Fibroblast of lung (primary cell): ENCODE measurements at regions not wholly inside any gene's neighbourhood (a gene's known extent, or its start where the extent isn't known, plus 50 kb on each side); places are given as distances from the start of the nearest gene placed in this dataset.

Source experiments
- DNase-seq, 2 donors: peaks; one replicate each; pipeline versions ENCODE4 v3.0.0 to v3.0.0-alpha.2; 2010; ENCODE audit warnings: low read depth in 2 of 2
- H2AFZ ChIP-seq: 2 replicates; pipeline ENCODE4 v1.5.1; 2012; ENCODE audit warnings: low read length, control low read depth, inconsistent platforms
- H3K27ac ChIP-seq: 2 replicates; pipeline ENCODE4 v1.5.1; 2011; ENCODE audit warnings: low read length, control low read depth; ENCODE audit not compliant: insufficient read depth
- H3K27me3 ChIP-seq: 2 replicates; pipeline ENCODE4 v1.5.1; 2011; ENCODE audit warnings: mild to moderate bottlenecking, low read length; ENCODE audit not compliant: control insufficient read depth, insufficient read depth
- H3K36me3 ChIP-seq: 2 replicates; pipeline ENCODE4 v1.5.1; 2011; ENCODE audit warnings: low read length; ENCODE audit not compliant: control insufficient read depth, insufficient read depth
- H3K4me1 ChIP-seq: 2 replicates; pipeline ENCODE4 v1.5.1; 2011; ENCODE audit warnings: low read length; ENCODE audit not compliant: control insufficient read depth, insufficient read depth; ENCODE audit errors: extremely low read depth
- H3K4me2 ChIP-seq: 2 replicates; pipeline ENCODE4 v1.5.1; 2011; ENCODE audit warnings: low read length, control low read depth; ENCODE audit not compliant: insufficient read depth; ENCODE audit errors: extremely low read depth
- H3K4me3 ChIP-seq, 4 experiments: fragments of 200-600 bp in 1 of 4; sonication (generic) in 1 of 4; replicated peaks in 1 of 4; 2 replicates each; pipeline ENCODE4 v1.5.1; 2011 to 2016; ENCODE audit warnings: low read length in 4 of 4, low read depth in 3 of 4, mild to moderate bottlenecking in 3 of 4, control low read depth in 2 of 4, inconsistent platforms in 1 of 4, mixed read lengths in 1 of 4; ENCODE audit not compliant: insufficient read depth in 1 of 4; ENCODE audit errors: control extremely low read depth in 1 of 4
- H3K79me2 ChIP-seq: 2 replicates; pipeline ENCODE4 v1.5.1; 2012; ENCODE audit warnings: mild to moderate bottlenecking, low read length, inconsistent platforms; ENCODE audit not compliant: control insufficient read depth, insufficient read depth
- H3K9ac ChIP-seq: 2 replicates; pipeline ENCODE4 v1.5.1; 2011; ENCODE audit warnings: mild to moderate bottlenecking, low read length, control low read depth; ENCODE audit not compliant: insufficient read depth
- H3K9me3 ChIP-seq: 2 replicates; pipeline ENCODE4 v1.5.1; 2012; ENCODE audit warnings: low read depth, low read length; ENCODE audit not compliant: control insufficient read depth, insufficient read depth
- H4K20me1 ChIP-seq: 2 replicates; pipeline ENCODE4 v1.5.1; 2011; ENCODE audit warnings: low read length; ENCODE audit not compliant: control insufficient read depth, insufficient read depth; ENCODE audit errors: extremely low read depth
- EZH2 ChIP-seq: IDR thresholded peaks from 2 replicates; pipeline ENCODE4 v1.5.1; 2012; ENCODE audit warnings: low read length, control low read depth, mild to moderate bottlenecking; ENCODE audit errors: missing control alignments
- TF ChIP-seq, protein P1 (sequence below), 2 donors: IDR thresholded peaks in 1 of 2; conservative IDR thresholded peaks in 1 of 2; 1 replicate in 1 of 2; 2 replicates in 1 of 2; pipeline ENCODE4 v1.5.1; 2011 to 2012; ENCODE audit warnings: low read length in 2 of 2, control low read depth in 1 of 2, inconsistent platforms in 1 of 2, low read depth in 1 of 2, mild to moderate bottlenecking in 1 of 2

DNA sequence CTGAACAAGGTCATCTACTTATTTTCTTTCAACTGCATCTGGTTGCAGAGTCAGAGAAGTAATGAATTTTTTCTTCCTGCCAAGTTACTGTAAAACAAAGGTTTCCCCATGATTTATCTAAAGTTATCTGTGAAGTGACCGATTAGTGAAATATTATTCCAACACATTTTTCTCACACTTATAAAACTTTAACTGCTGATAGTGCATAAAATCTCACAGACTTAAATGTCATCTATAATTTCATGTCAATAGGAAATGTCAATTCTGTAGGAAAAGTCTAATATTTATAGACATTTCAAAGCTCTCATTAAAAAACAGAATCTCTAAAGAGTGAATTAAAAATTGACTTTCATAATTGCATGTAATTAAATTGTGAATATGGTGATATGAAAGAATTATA is 397.2 kb downstream of the SLITRK1 start:
- Histone ChIP-seq H3K9ac (no peak overlapping the region), H3K4me3 (no peak overlapping the region), H2AFZ (no peak overlapping the region), H3K4me1 (no peaks in the 10 kb centered on the region), H4K20me1 (no peaks in the 10 kb centered on the region), H3K9me3 (no peaks in the 10 kb centered on the region), H3K27me3 (no peaks in the 10 kb centered on the region), H3K79me2 (no peaks in the 10 kb centered on the region), H3K4me2 (no peak overlapping the region), H3K27ac (no peak overlapping the region), H3K36me3 (no peaks in the 10 kb centered on the region)
- no peak for TF ChIP-seq EZH2
- no peak for DNase-seq

DNA sequence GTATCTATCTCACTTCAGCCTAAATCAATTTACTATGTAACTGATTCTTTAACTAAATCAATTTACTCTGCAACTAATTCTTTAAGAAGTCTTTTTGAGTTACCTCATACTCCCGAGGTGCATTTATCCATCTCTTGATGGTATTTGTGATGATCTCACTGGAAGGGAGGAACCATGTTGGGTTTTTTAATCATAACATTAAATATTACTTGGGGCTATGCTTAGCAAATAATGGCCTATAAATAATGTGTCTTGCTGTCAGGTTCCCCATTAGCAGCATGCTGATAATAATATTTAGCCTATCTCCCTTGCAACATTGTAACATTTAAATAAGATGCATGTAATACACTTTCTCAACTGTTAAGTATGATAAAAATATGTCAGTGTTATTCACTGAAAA is 411.3 kb downstream of the SLITRK1 start:
- TF ChIP-seq EZH2 = no peak
- TF ChIP-seq, protein P1, sequence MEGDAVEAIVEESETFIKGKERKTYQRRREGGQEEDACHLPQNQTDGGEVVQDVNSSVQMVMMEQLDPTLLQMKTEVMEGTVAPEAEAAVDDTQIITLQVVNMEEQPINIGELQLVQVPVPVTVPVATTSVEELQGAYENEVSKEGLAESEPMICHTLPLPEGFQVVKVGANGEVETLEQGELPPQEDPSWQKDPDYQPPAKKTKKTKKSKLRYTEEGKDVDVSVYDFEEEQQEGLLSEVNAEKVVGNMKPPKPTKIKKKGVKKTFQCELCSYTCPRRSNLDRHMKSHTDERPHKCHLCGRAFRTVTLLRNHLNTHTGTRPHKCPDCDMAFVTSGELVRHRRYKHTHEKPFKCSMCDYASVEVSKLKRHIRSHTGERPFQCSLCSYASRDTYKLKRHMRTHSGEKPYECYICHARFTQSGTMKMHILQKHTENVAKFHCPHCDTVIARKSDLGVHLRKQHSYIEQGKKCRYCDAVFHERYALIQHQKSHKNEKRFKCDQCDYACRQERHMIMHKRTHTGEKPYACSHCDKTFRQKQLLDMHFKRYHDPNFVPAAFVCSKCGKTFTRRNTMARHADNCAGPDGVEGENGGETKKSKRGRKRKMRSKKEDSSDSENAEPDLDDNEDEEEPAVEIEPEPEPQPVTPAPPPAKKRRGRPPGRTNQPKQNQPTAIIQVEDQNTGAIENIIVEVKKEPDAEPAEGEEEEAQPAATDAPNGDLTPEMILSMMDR (conservative IDR thresholded peaks at IDR 0.05 in 1 of 2, IDR thresholded peaks at IDR 0.05 in 1 of 2; ENCODE audit: low read depth in 1 of 2, low read length in 2 of 2) = no peak
- Histone ChIP-seq H2AFZ (no peak overlapping the region), H3K27ac (no peak overlapping the region), H3K4me2 (no peak overlapping the region), H3K79me2 (no peaks in the 10 kb centered on the region), H3K36me3 (no peaks in the 10 kb centered on the region), H3K9ac (no peak overlapping the region), H3K9me3 (no peaks in the 10 kb centered on the region), H3K4me3 (no peak overlapping the region), H3K27me3 (no peaks in the 10 kb centered on the region), H4K20me1 (no peaks in the 10 kb centered on the region), H3K4me1 (no peaks in the 10 kb centered on the region)
- DNase-seq = no peak

DNA sequence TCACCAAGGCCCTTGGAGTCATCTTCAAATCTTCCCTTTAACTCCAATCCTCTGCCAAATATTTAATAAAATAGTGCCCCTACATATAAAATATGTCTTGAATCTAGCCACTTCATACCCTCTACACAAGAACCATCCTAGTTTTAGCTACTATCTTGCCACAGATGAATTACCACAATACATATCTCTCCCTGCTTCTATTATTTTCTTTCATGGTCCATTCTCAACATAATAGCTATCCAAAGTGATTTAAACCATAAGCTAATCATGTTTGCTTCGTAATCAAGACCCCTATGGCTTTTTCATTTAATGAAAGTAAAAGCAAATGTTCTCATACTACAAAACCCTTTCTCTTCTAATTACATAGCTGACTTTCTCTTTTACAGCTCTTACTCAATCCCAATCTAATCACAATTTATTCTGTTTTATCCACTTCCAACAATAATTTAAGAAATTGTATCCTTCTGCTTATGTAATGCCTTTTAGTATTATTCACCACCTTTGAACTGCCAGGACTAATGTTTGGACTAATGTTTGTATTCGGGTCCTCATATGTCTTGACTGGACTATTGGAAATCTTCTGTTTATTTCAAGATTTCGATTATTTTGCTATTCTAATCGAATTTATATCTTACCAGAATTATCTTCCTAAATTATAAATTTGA is 412.0 kb downstream of the SLITRK1 start:
- no peaks in the 10 kb centered on the region for H3K27me3 ChIP-seq
- TF ChIP-seq EZH2 = no peak
- TF ChIP-seq, protein P1 (conservative IDR thresholded peaks at IDR 0.05 in 1 of 2, IDR thresholded peaks at IDR 0.05 in 1 of 2; ENCODE audit: low read depth in 1 of 2, low read length in 2 of 2) = no peak
- H3K27ac ChIP-seq = no peak overlapping the region
- H3K4me2 ChIP-seq = no peak overlapping the region
- no peaks in the 10 kb centered on the region for H3K4me1 ChIP-seq
- no peak overlapping the region for H2AFZ ChIP-seq
- H3K9ac ChIP-seq = no peak overlapping the region
- no peaks in the 10 kb centered on the region for H3K79me2 ChIP-seq
- H3K9me3 ChIP-seq = no peaks in the 10 kb centered on the region
- H3K36me3 ChIP-seq = no peaks in the 10 kb centered on the region
- H4K20me1 ChIP-seq = no peaks in the 10 kb centered on the region
- no peak for DNase-seq
- no peak overlapping the region for H3K4me3 ChIP-seq
